ENCODE measurements at regions not wholly inside any gene's neighbourhood (a gene's known extent, or its start where the extent isn't known, plus 50 kb on each side); places are given as distances from the start of the nearest gene placed in this dataset.

DNA sequence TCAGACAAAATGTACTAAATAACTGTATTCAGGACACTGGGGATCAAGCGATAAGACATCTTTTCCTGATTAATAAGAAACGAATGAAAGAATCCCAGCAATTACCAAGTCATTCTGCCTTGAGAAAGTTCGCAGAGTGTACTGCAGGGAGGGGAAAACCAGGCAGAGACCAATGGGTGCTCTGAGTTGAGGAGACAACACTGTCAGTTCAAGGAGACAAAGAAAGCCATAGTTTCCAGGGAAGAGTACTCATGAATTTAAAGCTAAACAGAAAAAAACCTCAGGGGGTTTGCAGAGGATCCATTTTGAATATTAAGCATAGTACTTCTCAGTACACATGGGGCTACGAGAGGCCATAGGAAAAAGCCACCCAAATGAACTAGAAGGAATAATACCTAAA is 573.0 kb downstream of the KCTD8 start:
- H3K79me2 ChIP-seq (ENCODE audit: insufficient read depth, low read length): no peaks in the 10 kb centered on the region
- no peaks in the 10 kb centered on the region for H3K4me1 ChIP-seq (ENCODE audit: insufficient read depth, low read length)
- no peak overlapping the region for H2AFZ ChIP-seq (ENCODE audit: low read depth, low read length)
- H3K4me3 Mint-ChIP-seq (ENCODE audit: unreplicated experiment): no peak overlapping the region
- no peaks in the 10 kb centered on the region for H3K9me3 Mint-ChIP-seq (ENCODE audit: unreplicated experiment)
- FAIRE-seq (no peak), DNase-seq (ENCODE audit: low read depth) (no peak)
- H3K27ac ChIP-seq (ENCODE audit: low read depth, low read length): no peak overlapping the region
- H3K27me3 ChIP-seq (ENCODE audit: insufficient read depth, low read length): no peaks in the 10 kb centered on the region
- no peaks in the 10 kb centered on the region for H4K20me1 ChIP-seq (ENCODE audit: insufficient read depth, low read length)
- H3K4me2 ChIP-seq (ENCODE audit: low read length): no peak overlapping the region
- TF ChIP-seq EZH2 (IDR thresholded peaks at IDR 0.05; ENCODE audit: insufficient read depth, low read length): no peak
- no peak for TF ChIP-seq CTCF (IDR thresholded peaks at IDR 0.05; ENCODE audit: insufficient read depth, low read depth, low read length)
- no peaks in the 10 kb centered on the region for H3K36me3 ChIP-seq (ENCODE audit: insufficient read depth, low read length)
- H3K4me3 ChIP-seq (ENCODE audit: insufficient read depth, low read depth, low read length): no peak overlapping the region
- H3K36me3 Mint-ChIP-seq (ENCODE audit: low read depth, unreplicated experiment): no peaks in the 10 kb centered on the region
- no peak overlapping the region for H3K27ac Mint-ChIP-seq (ENCODE audit: unreplicated experiment)
- no peaks in the 10 kb centered on the region for H3K27me3 Mint-ChIP-seq (ENCODE audit: low read depth, unreplicated experiment)
- H3K9me3 ChIP-seq (ENCODE audit: insufficient read depth, low read depth, low read length): no peaks in the 10 kb centered on the region
- no peak overlapping the region for H3K9ac ChIP-seq (ENCODE audit: low read length)
- no peaks in the 10 kb centered on the region for H3K4me1 Mint-ChIP-seq (ENCODE audit: low read depth, unreplicated experiment)

DNA sequence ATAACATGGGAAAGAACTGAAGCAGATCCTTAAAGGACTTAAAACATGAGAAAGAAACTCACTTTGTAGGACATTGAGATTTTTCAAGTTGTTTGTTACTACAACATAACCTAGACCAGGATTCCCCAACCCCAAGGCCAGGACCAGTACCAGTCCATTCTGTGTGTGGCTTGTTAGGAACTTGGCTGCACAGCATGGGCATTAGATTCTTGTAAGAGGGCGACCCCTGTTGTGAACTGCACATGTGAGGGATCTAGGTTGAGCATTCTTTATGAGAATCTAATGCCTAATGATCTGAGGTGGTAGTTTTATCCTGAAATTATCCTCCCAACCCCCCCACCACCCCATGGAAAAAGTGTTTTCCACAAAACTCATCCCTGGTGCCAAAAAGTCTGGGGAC is 566.1 kb downstream of the KCTD8 start:
- no peak overlapping the region for H3K9ac ChIP-seq (ENCODE audit: low read length)
- no peaks in the 10 kb centered on the region for H4K20me1 ChIP-seq (ENCODE audit: insufficient read depth, low read length)
- H3K4me1 Mint-ChIP-seq (ENCODE audit: low read depth, unreplicated experiment): no peaks in the 10 kb centered on the region
- no peak overlapping the region for H2AFZ ChIP-seq (ENCODE audit: low read depth, low read length)
- no peak overlapping the region for H3K27ac ChIP-seq (ENCODE audit: low read depth, low read length)
- no peaks in the 10 kb centered on the region for H3K4me1 ChIP-seq (ENCODE audit: insufficient read depth, low read length)
- H3K27me3 ChIP-seq (ENCODE audit: insufficient read depth, low read length): no peaks in the 10 kb centered on the region
- H3K27ac Mint-ChIP-seq (ENCODE audit: unreplicated experiment): no peak overlapping the region
- H3K4me3 Mint-ChIP-seq (ENCODE audit: unreplicated experiment): no peak overlapping the region
- no peak for TF ChIP-seq CTCF (IDR thresholded peaks at IDR 0.05; ENCODE audit: insufficient read depth, low read depth, low read length)
- TF ChIP-seq EZH2 (IDR thresholded peaks at IDR 0.05; ENCODE audit: insufficient read depth, low read length): no peak
- no peaks in the 10 kb centered on the region for H3K36me3 Mint-ChIP-seq (ENCODE audit: low read depth, unreplicated experiment)
- no peaks in the 10 kb centered on the region for H3K9me3 ChIP-seq (ENCODE audit: insufficient read depth, low read depth, low read length)
- FAIRE-seq (no peak), DNase-seq (ENCODE audit: low read depth) (no peak)
- H3K4me2 ChIP-seq (ENCODE audit: low read length): no peak overlapping the region
- H3K4me3 ChIP-seq (ENCODE audit: insufficient read depth, low read depth, low read length): no peak overlapping the region
- no peaks in the 10 kb centered on the region for H3K36me3 ChIP-seq (ENCODE audit: insufficient read depth, low read length)
- H3K9me3 Mint-ChIP-seq (ENCODE audit: unreplicated experiment): no peaks in the 10 kb centered on the region
- no peaks in the 10 kb centered on the region for H3K27me3 Mint-ChIP-seq (ENCODE audit: low read depth, unreplicated experiment)
- no peaks in the 10 kb centered on the region for H3K79me2 ChIP-seq (ENCODE audit: insufficient read depth, low read length)

DNA sequence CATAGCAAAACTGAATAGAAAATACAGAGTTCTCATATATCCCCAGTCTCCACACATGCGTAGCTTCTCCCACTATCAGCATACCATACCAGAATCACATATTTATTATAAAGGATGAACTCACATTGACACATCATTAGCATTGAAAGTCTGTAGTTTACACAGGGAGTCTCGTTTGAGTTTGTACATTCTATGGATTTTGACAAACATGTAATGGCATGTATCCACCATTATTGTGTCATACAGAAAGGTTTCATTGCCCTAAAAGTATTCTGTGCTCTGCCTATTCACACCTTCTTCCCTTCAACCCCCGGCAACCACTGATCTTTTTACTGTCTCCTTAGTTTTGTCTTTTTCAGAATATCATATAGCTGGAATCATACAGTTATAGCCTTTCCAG is 562.4 kb downstream of the KCTD8 start:
- Mint-ChIP-seq H3K4me3 (ENCODE audit: unreplicated experiment) (no peak overlapping the region), H3K27me3 (ENCODE audit: low read depth, unreplicated experiment) (no peaks in the 10 kb centered on the region), H3K27ac (ENCODE audit: unreplicated experiment) (no peak overlapping the region), H3K36me3 (ENCODE audit: low read depth, unreplicated experiment) (no peaks in the 10 kb centered on the region), H3K4me1 (ENCODE audit: low read depth, unreplicated experiment) (no peaks in the 10 kb centered on the region), H3K9me3 (ENCODE audit: unreplicated experiment) (no peaks in the 10 kb centered on the region)
- H3K27me3 ChIP-seq (ENCODE audit: insufficient read depth, low read length): no peaks in the 10 kb centered on the region
- no peaks in the 10 kb centered on the region for H4K20me1 ChIP-seq (ENCODE audit: insufficient read depth, low read length)
- no peak overlapping the region for H3K27ac ChIP-seq (ENCODE audit: low read depth, low read length)
- FAIRE-seq (no peak), DNase-seq (ENCODE audit: low read depth) (no peak)
- no peak overlapping the region for H3K4me3 ChIP-seq (ENCODE audit: insufficient read depth, low read depth, low read length)
- H3K4me1 ChIP-seq (ENCODE audit: insufficient read depth, low read length): no peaks in the 10 kb centered on the region
- H3K9me3 ChIP-seq (ENCODE audit: insufficient read depth, low read depth, low read length): no peaks in the 10 kb centered on the region
- no peaks in the 10 kb centered on the region for H3K79me2 ChIP-seq (ENCODE audit: insufficient read depth, low read length)
- H2AFZ ChIP-seq (ENCODE audit: low read depth, low read length): no peak overlapping the region
- H3K4me2 ChIP-seq (ENCODE audit: low read length): no peak overlapping the region
- H3K36me3 ChIP-seq (ENCODE audit: insufficient read depth, low read length): no peaks in the 10 kb centered on the region
- no peak overlapping the region for H3K9ac ChIP-seq (ENCODE audit: low read length)
- no peak for TF ChIP-seq EZH2 (IDR thresholded peaks at IDR 0.05; ENCODE audit: insufficient read depth, low read length)
- TF ChIP-seq CTCF (IDR thresholded peaks at IDR 0.05; ENCODE audit: insufficient read depth, low read depth, low read length): no peak
